Endothelial cell of umbilical vein (primary cell): ENCODE measurements at regions not wholly inside any gene's neighbourhood (a gene's known extent, or its start where the extent isn't known, plus 50 kb on each side); places are given as distances from the start of the nearest gene placed in this dataset.

Source experiments
- BruUV-seq: library from RNA; stranded (reverse); fragments of 400-500 nt; replicated peaks from 2 replicates; lab custom pipeline; 2021; lab: Mats Ljungman, UMichigan
- CTCF ChIA-PET: fragments of 300-600, 350-600 bp; sonication (Branson Sonifier 250); formaldehyde crosslinking; loops from one replicate; lab custom pipeline; 2021; ENCODE audit warnings: antibody characterized with exemption, inconsistent platforms; lab: Charles Lee
- POLR2A ChIA-PET: fragments of 300-600, 350-600 bp; sonication (Branson Sonifier 250); formaldehyde crosslinking; loops from one replicate; lab custom pipeline; 2021; ENCODE audit warnings: antibody characterized with exemption, inconsistent platforms; lab: Charles Lee
- DNase-seq: peaks from one replicate; pipeline ENCODE4 v3.0.0-alpha.2; 2011; ENCODE audit warnings: low read depth, low spot score
- FAIRE-seq: peaks from 2 replicates; lab custom pipeline; 2011; peaks lifted over from hg19 to GRCh38; lab: Jason Lieb, UNC
- H2AFZ ChIP-seq: 2 replicates; pipeline ENCODE4 v1.6.0; 2012; ENCODE audit warnings: low read depth, low read length, control low read depth, inconsistent platforms
- H3K27ac ChIP-seq: 2 replicates; pipeline ENCODE4 v1.5.1; 2011; ENCODE audit warnings: low read depth, mild to moderate bottlenecking, control low read depth, low read length, moderate library complexity; ENCODE audit not compliant: insufficient read depth
- H3K27me3 ChIP-seq, 2 experiments: 2 replicates each; pipeline versions ENCODE4 v1.6.0 to v1.6.1; 2011; ENCODE audit warnings: low read length in 2 of 2, mixed read lengths in 1 of 2; ENCODE audit not compliant: control insufficient read depth in 2 of 2, insufficient read depth in 2 of 2
- H3K36me3 ChIP-seq, 2 experiments: 2 replicates in 1 of 2; 3 replicates in 1 of 2; pipeline ENCODE4 v1.5.1; 2011; ENCODE audit warnings: low read length in 2 of 2, mild to moderate bottlenecking in 1 of 2, moderate library complexity in 1 of 2; ENCODE audit not compliant: control insufficient read depth in 2 of 2, insufficient read depth in 2 of 2; ENCODE audit errors: extremely low read depth in 1 of 2
- H3K4me1 ChIP-seq: 3 replicates; pipeline ENCODE4 v1.5.1; 2011; ENCODE audit warnings: mild to moderate bottlenecking, low read length; ENCODE audit not compliant: control insufficient read depth, insufficient read depth; ENCODE audit errors: extremely low read depth
- H3K4me2 ChIP-seq: 2 replicates; pipeline ENCODE4 v1.6.1; 2011; ENCODE audit warnings: low read length, control low read depth, mixed read lengths; ENCODE audit not compliant: insufficient read depth
- H3K4me3 ChIP-seq, 3 experiments: fragments of 200-600 bp in 1 of 3; sonication (generic), shearing (Covaris generic) in 1 of 3; replicated peaks in 1 of 3; 2 replicates each; pipeline ENCODE4 v1.5.1; 2011 to 2016; ENCODE audit warnings: control low read depth in 3 of 3, low read length in 3 of 3, mild to moderate bottlenecking in 2 of 3, inconsistent platforms in 1 of 3, low read depth in 1 of 3, moderate library complexity in 1 of 3; ENCODE audit not compliant: insufficient read depth in 1 of 3
- H3K79me2 ChIP-seq: 2 replicates; pipeline ENCODE4 v1.6.0; 2012; ENCODE audit warnings: low read length, inconsistent platforms; ENCODE audit not compliant: control insufficient read depth, insufficient read depth
- H3K9ac ChIP-seq: replicated peaks from 2 replicates; pipeline ENCODE3; 2011; ENCODE audit warnings: low read length, control low read depth; ENCODE audit not compliant: insufficient read depth; ENCODE audit errors: extremely low read depth
- H3K9me1 ChIP-seq: replicated peaks from 3 replicates; pipeline ENCODE4 v1.6.0; 2011; ENCODE audit warnings: mild to moderate bottlenecking, low read length; ENCODE audit not compliant: control insufficient read depth, insufficient read depth; ENCODE audit errors: extremely low read depth
- H3K9me3 ChIP-seq: replicated peaks from 2 replicates; pipeline ENCODE4 v1.5.1; 2012; ENCODE audit warnings: low read length, inconsistent platforms; ENCODE audit not compliant: control insufficient read depth, insufficient read depth
- H4K20me1 ChIP-seq: replicated peaks from 2 replicates; pipeline ENCODE3; 2011; ENCODE audit warnings: mild to moderate bottlenecking, low read length; ENCODE audit not compliant: control insufficient read depth, insufficient read depth; ENCODE audit errors: extremely low read depth
- EZH2 ChIP-seq: IDR thresholded peaks from 2 replicates; pipeline ENCODE4 v1.6.1; 2012; ENCODE audit warnings: borderline replicate concordance, low read depth, mild to moderate bottlenecking, moderate library complexity, low read length, inconsistent platforms; ENCODE audit not compliant: severe bottlenecking
- GATA2 ChIP-seq: IDR thresholded peaks from 2 replicates; pipeline ENCODE4 v1.7.0; 2011; ENCODE audit warnings: low read depth, mild to moderate bottlenecking, moderate library complexity, mixed read lengths, low read length; ENCODE audit not compliant: insufficient read length, insufficient read depth
- MAX ChIP-seq: IDR thresholded peaks from 2 replicates; pipeline ENCODE4 v1.6.1; 2011; ENCODE audit not compliant: insufficient read depth, insufficient read length
- POLR2A ChIP-seq: IDR thresholded peaks from 2 replicates; pipeline ENCODE4 v1.6.1; 2012; ENCODE audit warnings: low read depth, mild to moderate bottlenecking, control low read depth, low read length
- dilution Hi-C: fragments of 300-500 bp; cut with MboI; formaldehyde crosslinking; loops from one replicate; pipeline ENCODE4 v1.15.0; 2019; ENCODE audit warnings: low sequenced_read_pairs; ENCODE audit not compliant: extremely low pct_ligation_motif_present
- intact Hi-C: fragments of 100-400 bp; cut with micrococcal nuclease; formaldehyde crosslinking; loops from one replicate; pipeline ENCODE4 v1.10.0; 2022
- TF ChIP-seq, protein P1 (sequence below), 2 donors: IDR thresholded peaks; 1 replicate in 1 of 2; 2 replicates in 1 of 2; pipeline ENCODE4 v1.5.1; 2011; ENCODE audit warnings: low read length in 2 of 2, mild to moderate bottlenecking in 2 of 2, moderate library complexity in 2 of 2, control low read depth in 1 of 2, inconsistent platforms in 1 of 2, low read depth in 1 of 2; ENCODE audit not compliant: insufficient read depth in 1 of 2; ENCODE audit errors: extremely low read depth in 1 of 2

DNA sequence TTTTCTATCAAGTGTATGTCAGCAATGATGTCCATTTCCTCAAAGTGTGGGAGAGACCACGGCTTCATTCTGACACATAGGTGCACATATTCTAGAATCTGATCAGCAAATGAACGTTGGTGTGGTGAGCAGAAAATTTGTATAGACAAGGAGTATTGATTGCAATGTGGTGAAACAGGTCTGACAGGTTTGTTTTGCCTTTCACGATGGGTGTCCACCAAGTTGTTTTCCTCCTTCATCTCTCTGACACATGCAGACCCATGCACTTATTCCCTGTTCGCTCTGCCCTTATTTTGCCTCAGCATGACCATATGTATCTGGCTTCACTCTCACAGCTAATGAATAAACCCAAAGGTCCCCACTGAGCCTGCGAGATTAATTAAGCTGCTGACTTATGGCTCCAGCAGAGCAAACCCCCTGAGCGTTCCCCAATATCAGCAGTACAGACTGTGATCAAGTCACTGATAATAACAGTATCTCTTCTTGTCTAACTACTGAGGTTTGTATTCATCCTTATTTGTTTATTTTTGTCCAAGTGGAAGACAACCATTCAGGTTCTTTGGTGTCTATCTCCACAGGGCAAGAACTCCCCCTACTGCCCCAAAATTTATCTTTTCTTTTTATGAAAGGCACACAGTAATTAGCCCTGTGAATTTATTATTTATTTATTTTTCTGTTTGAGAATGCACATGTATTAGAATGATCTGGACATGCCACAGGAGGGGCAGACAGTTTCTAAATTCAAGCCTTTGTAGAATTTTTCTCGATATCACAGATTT, 178.3 kb upstream of the HSFY2 start:
- no peaks in the 10 kb centered on the region for H4K20me1 ChIP-seq
- no peaks in the 10 kb centered on the region for H3K9me1 ChIP-seq
- H3K27ac ChIP-seq = no peak overlapping the region
- FAIRE-seq (no peak), DNase-seq (no peak)
- CTCF ChIA-PET = no interaction called here
- H3K9me3 ChIP-seq = no peaks in the 10 kb centered on the region
- no peak overlapping the region for H3K4me2 ChIP-seq
- BruUV-seq = no TSS peak
- no peak overlapping the region for H3K9ac ChIP-seq
- no peaks in the 10 kb centered on the region for H3K27me3 ChIP-seq
- H3K4me3 ChIP-seq = no peak overlapping the region
- H2AFZ ChIP-seq = no peak overlapping the region
- intact Hi-C loops = no loop called here
- H3K79me2 ChIP-seq = no peaks in the 10 kb centered on the region
- POLR2A ChIA-PET = no interaction called here
- no peaks in the 10 kb centered on the region for H3K36me3 ChIP-seq
- H3K4me1 ChIP-seq = no peaks in the 10 kb centered on the region
- TF ChIP-seq GATA2 = no peak
- TF ChIP-seq POLR2A = no peak
- no peak for TF ChIP-seq EZH2
- no peak for TF ChIP-seq MAX
- TF ChIP-seq, protein P1, sequence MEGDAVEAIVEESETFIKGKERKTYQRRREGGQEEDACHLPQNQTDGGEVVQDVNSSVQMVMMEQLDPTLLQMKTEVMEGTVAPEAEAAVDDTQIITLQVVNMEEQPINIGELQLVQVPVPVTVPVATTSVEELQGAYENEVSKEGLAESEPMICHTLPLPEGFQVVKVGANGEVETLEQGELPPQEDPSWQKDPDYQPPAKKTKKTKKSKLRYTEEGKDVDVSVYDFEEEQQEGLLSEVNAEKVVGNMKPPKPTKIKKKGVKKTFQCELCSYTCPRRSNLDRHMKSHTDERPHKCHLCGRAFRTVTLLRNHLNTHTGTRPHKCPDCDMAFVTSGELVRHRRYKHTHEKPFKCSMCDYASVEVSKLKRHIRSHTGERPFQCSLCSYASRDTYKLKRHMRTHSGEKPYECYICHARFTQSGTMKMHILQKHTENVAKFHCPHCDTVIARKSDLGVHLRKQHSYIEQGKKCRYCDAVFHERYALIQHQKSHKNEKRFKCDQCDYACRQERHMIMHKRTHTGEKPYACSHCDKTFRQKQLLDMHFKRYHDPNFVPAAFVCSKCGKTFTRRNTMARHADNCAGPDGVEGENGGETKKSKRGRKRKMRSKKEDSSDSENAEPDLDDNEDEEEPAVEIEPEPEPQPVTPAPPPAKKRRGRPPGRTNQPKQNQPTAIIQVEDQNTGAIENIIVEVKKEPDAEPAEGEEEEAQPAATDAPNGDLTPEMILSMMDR (IDR thresholded peaks at IDR 0.05; ENCODE audit: extremely low read depth in 1 of 2, insufficient read depth in 1 of 2, low read depth in 1 of 2, low read length in 2 of 2) = no peak
- dilution Hi-C loops = no loop called here
